ENCODE measurements at regions not wholly inside any gene's neighbourhood (a gene's known extent, or its start where the extent isn't known, plus 50 kb on each side); places are given as distances from the start of the nearest gene placed in this dataset.

- Histone ChIP-seq H3K27me3 (ENCODE audit: control insufficient read depth in 3 of 3, insufficient read depth in 3 of 3, low read length in 3 of 3) (no peaks in the 10 kb centered on the region), H3K9me3 (ENCODE audit: control insufficient read depth in 2 of 2, insufficient read depth in 1 of 2, low read depth in 1 of 2, low read length in 1 of 2) (no peaks in the 10 kb centered on the region), H3K4me1 (ENCODE audit: control insufficient read depth in 3 of 3, insufficient read depth in 2 of 3, low read depth in 1 of 3, low read length in 2 of 3) (no peaks in the 10 kb centered on the region), H3K36me3 (ENCODE audit: control insufficient read depth in 3 of 3, insufficient read depth in 2 of 3, low read depth in 1 of 3, low read length in 3 of 3) (no peaks in the 10 kb centered on the region), H3K27ac (ENCODE audit: low read depth in 1 of 3, low read length in 2 of 3) (no peak overlapping the region), H3K4me3 (ENCODE audit: low read depth in 1 of 3, low read length in 3 of 3) (no peak overlapping the region)
- DNase-seq (no peak), FAIRE-seq (no peak)
These were observed 95.8 kb upstream of the SETBP1 start for GRCh38 chr18:44584900-44585299.

GRCh38 chr18:44586782-44587524 is 93.7 kb upstream of the SETBP1 start:
- Histone ChIP-seq H3K9me3 (ENCODE audit: control insufficient read depth in 2 of 2, insufficient read depth in 1 of 2, low read depth in 1 of 2, low read length in 1 of 2) (no peaks in the 10 kb centered on the region), H3K27me3 (ENCODE audit: control insufficient read depth in 3 of 3, insufficient read depth in 3 of 3, low read length in 3 of 3) (no peaks in the 10 kb centered on the region), H3K27ac (ENCODE audit: low read depth in 1 of 3, low read length in 2 of 3) (no peak overlapping the region), H3K4me3 (ENCODE audit: low read depth in 1 of 3, low read length in 3 of 3) (no peak overlapping the region), H3K4me1 (ENCODE audit: control insufficient read depth in 3 of 3, insufficient read depth in 2 of 3, low read depth in 1 of 3, low read length in 2 of 3) (no peaks in the 10 kb centered on the region), H3K36me3 (ENCODE audit: control insufficient read depth in 3 of 3, insufficient read depth in 2 of 3, low read depth in 1 of 3, low read length in 3 of 3) (no peaks in the 10 kb centered on the region)
- DNase-seq (peak in 1 of 2 donors; percentile 7), FAIRE-seq (no peak)
- 81 to 88% (median 84%) methylated on average over 4 of the region's 4 CpGs for WGBS, 3 donors

GRCh38 chr18:44588508-44588907 is 92.2 kb upstream of the SETBP1 start:
- no peaks in the 10 kb centered on the region for H3K4me1 ChIP-seq (ENCODE audit: control insufficient read depth in 3 of 3, insufficient read depth in 2 of 3, low read depth in 1 of 3, low read length in 2 of 3)
- no peaks in the 10 kb centered on the region for H3K9me3 ChIP-seq (ENCODE audit: control insufficient read depth in 2 of 2, insufficient read depth in 1 of 2, low read depth in 1 of 2, low read length in 1 of 2)
- DNase-seq (no peak), FAIRE-seq (no peak)
- no peak overlapping the region for H3K4me3 ChIP-seq (ENCODE audit: low read depth in 1 of 3, low read length in 3 of 3)
- 61 to 78% (median 74%) methylated on average over 2 of the region's 2 CpGs for WGBS, 3 donors
- H3K27ac ChIP-seq (ENCODE audit: low read depth in 1 of 3, low read length in 2 of 3), result no peak overlapping the region
- no peaks in the 10 kb centered on the region for H3K27me3 ChIP-seq (ENCODE audit: control insufficient read depth in 3 of 3, insufficient read depth in 3 of 3, low read length in 3 of 3)
- no peaks in the 10 kb centered on the region for H3K36me3 ChIP-seq (ENCODE audit: control insufficient read depth in 3 of 3, insufficient read depth in 2 of 3, low read depth in 1 of 3, low read length in 3 of 3)

GRCh38 chr18:44589693-44590355 is 90.9 kb upstream of the SETBP1 start:
- Histone ChIP-seq H3K27ac (ENCODE audit: low read depth in 1 of 3, low read length in 2 of 3) (no peak overlapping the region), H3K36me3 (ENCODE audit: control insufficient read depth in 3 of 3, insufficient read depth in 2 of 3, low read depth in 1 of 3, low read length in 3 of 3) (no peaks in the 10 kb centered on the region), H3K27me3 (ENCODE audit: control insufficient read depth in 3 of 3, insufficient read depth in 3 of 3, low read length in 3 of 3) (no peaks in the 10 kb centered on the region), H3K9me3 (ENCODE audit: control insufficient read depth in 2 of 2, insufficient read depth in 1 of 2, low read depth in 1 of 2, low read length in 1 of 2) (no peaks in the 10 kb centered on the region), H3K4me1 (ENCODE audit: control insufficient read depth in 3 of 3, insufficient read depth in 2 of 3, low read depth in 1 of 3, low read length in 2 of 3) (no peaks in the 10 kb centered on the region), H3K4me3 (ENCODE audit: low read depth in 1 of 3, low read length in 3 of 3) (no peak overlapping the region)
- DNase-seq, result no peak
- no peak for FAIRE-seq
- WGBS, 3 donors, result 88 to 90% (median 90%) methylated on average over 3 of the region's 3 CpGs

GRCh38 chr18:44590956-44591670 is 89.6 kb upstream of the SETBP1 start:
- 79 to 96% (median 89%) methylated on average over 1 of the region's 1 CpG for WGBS, 3 donors
- H3K4me3 ChIP-seq (ENCODE audit: low read depth in 1 of 3, low read length in 3 of 3), result no peak overlapping the region
- DNase-seq (no peak), FAIRE-seq (no peak)
- H3K27me3 ChIP-seq (ENCODE audit: control insufficient read depth in 3 of 3, insufficient read depth in 3 of 3, low read length in 3 of 3), result no peaks in the 10 kb centered on the region
- no peak overlapping the region for H3K27ac ChIP-seq (ENCODE audit: low read depth in 1 of 3, low read length in 2 of 3)
- H3K4me1 ChIP-seq (ENCODE audit: control insufficient read depth in 3 of 3, insufficient read depth in 2 of 3, low read depth in 1 of 3, low read length in 2 of 3), result no peaks in the 10 kb centered on the region
- H3K9me3 ChIP-seq (ENCODE audit: control insufficient read depth in 2 of 2, insufficient read depth in 1 of 2, low read depth in 1 of 2, low read length in 1 of 2), result no peaks in the 10 kb centered on the region
- no peaks in the 10 kb centered on the region for H3K36me3 ChIP-seq (ENCODE audit: control insufficient read depth in 3 of 3, insufficient read depth in 2 of 3, low read depth in 1 of 3, low read length in 3 of 3)

GRCh38 chr18:44592639-44593038 is 88.0 kb upstream of the SETBP1 start:
- DNase-seq (no peak), FAIRE-seq (no peak)
- no peaks in the 10 kb centered on the region for H3K36me3 ChIP-seq (ENCODE audit: control insufficient read depth in 3 of 3, insufficient read depth in 2 of 3, low read depth in 1 of 3, low read length in 3 of 3)
- 57 to 88% (median 86%) methylated on average over 2 of the region's 2 CpGs for WGBS, 3 donors
- H3K27ac ChIP-seq (ENCODE audit: low read depth in 1 of 3, low read length in 2 of 3), result no peak overlapping the region
- no peaks in the 10 kb centered on the region for H3K27me3 ChIP-seq (ENCODE audit: control insufficient read depth in 3 of 3, insufficient read depth in 3 of 3, low read length in 3 of 3)
- no peaks in the 10 kb centered on the region for H3K4me1 ChIP-seq (ENCODE audit: control insufficient read depth in 3 of 3, insufficient read depth in 2 of 3, low read depth in 1 of 3, low read length in 2 of 3)
- no peak overlapping the region for H3K4me3 ChIP-seq (ENCODE audit: low read depth in 1 of 3, low read length in 3 of 3)
- H3K9me3 ChIP-seq (ENCODE audit: control insufficient read depth in 2 of 2, insufficient read depth in 1 of 2, low read depth in 1 of 2, low read length in 1 of 2), result no peaks in the 10 kb centered on the region

- FAIRE-seq, result no peak
- Histone ChIP-seq H3K27ac (ENCODE audit: low read depth in 1 of 3, low read length in 2 of 3) (no peak overlapping the region), H3K36me3 (ENCODE audit: control insufficient read depth in 3 of 3, insufficient read depth in 2 of 3, low read depth in 1 of 3, low read length in 3 of 3) (no peaks in the 10 kb centered on the region), H3K27me3 (ENCODE audit: control insufficient read depth in 3 of 3, insufficient read depth in 3 of 3, low read length in 3 of 3) (no peaks in the 10 kb centered on the region), H3K9me3 (ENCODE audit: control insufficient read depth in 2 of 2, insufficient read depth in 1 of 2, low read depth in 1 of 2, low read length in 1 of 2) (no peaks in the 10 kb centered on the region), H3K4me1 (ENCODE audit: control insufficient read depth in 3 of 3, insufficient read depth in 2 of 3, low read depth in 1 of 3, low read length in 2 of 3) (no peaks in the 10 kb centered on the region), H3K4me3 (ENCODE audit: low read depth in 1 of 3, low read length in 3 of 3) (no peak overlapping the region)
- WGBS, 3 donors, result 75 to 87% (median 81%) methylated on average over 3 of the region's 3 CpGs
- no peak for DNase-seq
These were observed 85.8 kb upstream of the SETBP1 start for GRCh38 chr18:44594799-44595467.

- no peaks in the 10 kb centered on the region for H3K36me3 ChIP-seq (ENCODE audit: control insufficient read depth in 3 of 3, insufficient read depth in 2 of 3, low read depth in 1 of 3, low read length in 3 of 3)
- WGBS, 3 donors, result 82 to 88% (median 83%) methylated on average over 3 of the region's 3 CpGs
- no peaks in the 10 kb centered on the region for H3K4me1 ChIP-seq (ENCODE audit: control insufficient read depth in 3 of 3, insufficient read depth in 2 of 3, low read depth in 1 of 3, low read length in 2 of 3)
- H3K9me3 ChIP-seq (ENCODE audit: control insufficient read depth in 2 of 2, insufficient read depth in 1 of 2, low read depth in 1 of 2, low read length in 1 of 2), result no peaks in the 10 kb centered on the region
- DNase-seq, result no peak
- H3K27me3 ChIP-seq (ENCODE audit: control insufficient read depth in 3 of 3, insufficient read depth in 3 of 3, low read length in 3 of 3), result no peaks in the 10 kb centered on the region
- FAIRE-seq, result no peak
- no peak overlapping the region for H3K27ac ChIP-seq (ENCODE audit: low read depth in 1 of 3, low read length in 2 of 3)
- no peak overlapping the region for H3K4me3 ChIP-seq (ENCODE audit: low read depth in 1 of 3, low read length in 3 of 3)
These were observed 82.9 kb upstream of the SETBP1 start for GRCh38 chr18:44597797-44598196.
